GM21576 (cell line): ENCODE measurements at regions not wholly inside any gene's neighbourhood (a gene's known extent, or its start where the extent isn't known, plus 50 kb on each side); places are given as distances from the start of the nearest gene placed in this dataset.
A peak's percentile ranks its signal among the peaks of the same experiment; 100 is the strongest.

Experiments
- ATAC-seq: cut with Tn5 transposase; IDR thresholded peaks from one replicate; pipeline ENCODE4 v1.9.1; 2021; ENCODE audit warnings: mild to moderate bottlenecking, moderate library complexity; ENCODE audit not compliant: unreplicated experiment

GRCh38 chr16:13392341-13392740 is 490.9 kb downstream of the SHISA9 start:
- no peak for ATAC-seq

- ATAC-seq = no peak
Observed at GRCh38 chr16:13393816-13394215, 492.4 kb downstream of the SHISA9 start.

- ATAC-seq = no peak
Observed at GRCh38 chr16:13394488-13394887, 493.1 kb downstream of the SHISA9 start.

GRCh38 chr16:13397126-13397525 is 495.7 kb downstream of the SHISA9 start:
- no peak for ATAC-seq

GRCh38 chr16:13401641-13402040 is 500.2 kb downstream of the SHISA9 start:
- no peak for ATAC-seq

- ATAC-seq = no peak
Observed at GRCh38 chr16:13402601-13403000, 501.2 kb downstream of the SHISA9 start.

- no peak for ATAC-seq
Observed at GRCh38 chr16:13403326-13403725, 501.9 kb downstream of the SHISA9 start.

GRCh38 chr16:13414154-13414553 is 505.8 kb upstream of the ERCC4 start:
- ATAC-seq = no peak

GRCh38 chr16:13419589-13419988 is 500.4 kb upstream of the ERCC4 start:
- no peak for ATAC-seq

- ATAC-seq = no peak
Observed at GRCh38 chr16:13421726-13422125, 498.2 kb upstream of the ERCC4 start.

GRCh38 chr16:13425836-13426235 is 494.1 kb upstream of the ERCC4 start:
- no peak for ATAC-seq

GRCh38 chr16:13426269-13426668 is 493.7 kb upstream of the ERCC4 start:
- no peak for ATAC-seq

GRCh38 chr16:13426736-13427135 is 493.2 kb upstream of the ERCC4 start:
- no peak for ATAC-seq

- no peak for ATAC-seq
Observed at GRCh38 chr16:13427943-13428342, 492.0 kb upstream of the ERCC4 start.

- no peak for ATAC-seq
Observed at GRCh38 chr16:13429416-13429815, 490.5 kb upstream of the ERCC4 start.

- no peak for ATAC-seq
Observed at GRCh38 chr16:13435415-13435814, 484.5 kb upstream of the ERCC4 start.

GRCh38 chr16:13435873-13436474 is 484.0 kb upstream of the ERCC4 start:
- ATAC-seq = no peak

- peak; percentile 65 for ATAC-seq
Observed at GRCh38 chr16:13436641-13437412, 483.1 kb upstream of the ERCC4 start.

- no peak for ATAC-seq
Observed at GRCh38 chr16:13437413-13437795, 482.6 kb upstream of the ERCC4 start.

- no peak for ATAC-seq
Observed at GRCh38 chr16:13438064-13438463, 481.9 kb upstream of the ERCC4 start.

- ATAC-seq = no peak
Observed at GRCh38 chr16:13439766-13440165, 480.2 kb upstream of the ERCC4 start.

- ATAC-seq = no peak
Observed at GRCh38 chr16:13441675-13442074, 478.3 kb upstream of the ERCC4 start.

- ATAC-seq = no peak
Observed at GRCh38 chr16:13448346-13448745, 471.6 kb upstream of the ERCC4 start.
